ENCODE measurements at regions not wholly inside any gene's neighbourhood (a gene's known extent, or its start where the extent isn't known, plus 50 kb on each side); places are given as distances from the start of the nearest gene placed in this dataset.
A peak's percentile ranks its signal among the peaks of the same experiment; 100 is the strongest.

DNA sequence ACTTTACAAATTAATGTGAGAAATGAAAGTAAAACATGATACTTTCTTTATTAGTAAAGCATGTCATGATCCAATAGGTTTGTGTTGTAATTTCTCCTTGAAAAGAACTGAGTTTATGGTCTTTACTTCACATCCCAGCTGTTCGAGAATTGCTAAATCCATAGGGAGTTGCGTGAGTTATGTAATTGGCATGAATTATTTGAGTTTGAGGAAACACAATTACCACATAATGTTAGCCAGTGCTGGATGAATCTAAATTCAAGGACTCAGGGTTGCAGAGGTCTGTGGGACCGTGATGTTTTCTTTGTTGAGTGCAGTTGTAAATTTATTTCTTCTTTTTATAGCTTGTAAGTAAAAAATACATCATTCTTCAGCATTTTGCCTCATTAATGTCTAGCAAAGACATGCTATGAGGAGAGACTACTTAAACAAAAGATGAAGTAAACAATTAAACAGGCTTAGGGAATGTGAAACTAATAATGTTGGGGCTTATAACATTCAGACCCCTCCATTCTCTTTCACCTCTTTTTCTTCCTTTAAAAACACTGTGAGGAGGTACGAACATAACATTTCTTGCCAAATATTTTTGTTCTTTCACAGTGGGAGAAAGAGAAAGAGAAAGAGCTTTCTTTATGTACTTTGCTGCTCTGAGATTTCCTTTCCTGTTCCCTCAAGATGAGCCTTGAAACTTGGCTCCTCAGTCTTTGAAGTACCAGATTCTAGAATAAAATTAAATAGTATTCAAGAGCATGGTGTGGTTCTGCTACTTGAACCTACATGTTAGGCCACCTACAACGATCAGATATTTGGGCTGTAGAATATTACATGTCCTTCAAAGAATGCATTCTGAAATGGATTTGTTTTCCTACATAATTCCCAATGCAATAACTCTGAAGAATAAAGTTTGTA, 159.6 kb upstream of the ANK2 start:
- no peak for DNase-seq (ENCODE audit: extremely low read depth, low read depth, low spot score)

DNA sequence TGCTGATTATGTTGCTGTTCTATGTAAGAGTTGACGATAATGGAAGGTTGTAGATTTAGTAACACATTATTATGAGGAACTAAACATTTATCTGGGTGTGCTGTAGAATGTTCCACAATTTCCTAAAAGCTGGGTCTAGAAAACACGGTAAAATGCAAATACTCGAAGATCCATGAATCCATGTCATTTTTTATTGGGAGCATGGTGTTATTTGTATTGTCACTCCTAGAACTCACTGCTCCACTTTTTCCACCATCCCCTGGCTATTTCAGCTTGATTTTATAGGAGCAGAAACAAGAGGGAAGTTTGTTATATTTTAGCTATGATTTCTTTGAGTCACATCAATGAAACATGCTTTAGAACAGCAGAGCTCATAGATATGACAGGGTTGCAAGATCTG, 155.0 kb upstream of the ANK2 start:
- no peak for DNase-seq (ENCODE audit: extremely low read depth, low read depth, low spot score)

DNA sequence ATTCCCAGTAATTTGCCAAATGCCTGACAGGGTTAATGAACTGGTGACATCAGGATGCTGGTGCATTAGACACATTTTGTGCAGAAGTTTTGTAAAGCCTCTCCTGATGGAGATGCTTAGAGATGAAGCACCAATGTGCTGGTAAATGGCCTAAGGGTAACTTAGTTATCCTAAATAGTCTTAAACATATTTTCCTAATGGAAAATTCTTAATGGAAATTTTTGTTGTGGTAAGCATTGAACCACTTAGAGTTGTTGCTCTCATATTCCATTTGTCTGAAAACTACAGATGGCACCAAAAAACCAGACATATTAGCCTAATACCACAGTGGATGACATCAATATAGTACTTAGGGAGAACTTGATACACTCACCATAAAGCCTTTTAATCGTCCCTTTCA, 154.5 kb upstream of the ANK2 start:
- no peak for DNase-seq (ENCODE audit: extremely low read depth, low read depth, low spot score)

DNA sequence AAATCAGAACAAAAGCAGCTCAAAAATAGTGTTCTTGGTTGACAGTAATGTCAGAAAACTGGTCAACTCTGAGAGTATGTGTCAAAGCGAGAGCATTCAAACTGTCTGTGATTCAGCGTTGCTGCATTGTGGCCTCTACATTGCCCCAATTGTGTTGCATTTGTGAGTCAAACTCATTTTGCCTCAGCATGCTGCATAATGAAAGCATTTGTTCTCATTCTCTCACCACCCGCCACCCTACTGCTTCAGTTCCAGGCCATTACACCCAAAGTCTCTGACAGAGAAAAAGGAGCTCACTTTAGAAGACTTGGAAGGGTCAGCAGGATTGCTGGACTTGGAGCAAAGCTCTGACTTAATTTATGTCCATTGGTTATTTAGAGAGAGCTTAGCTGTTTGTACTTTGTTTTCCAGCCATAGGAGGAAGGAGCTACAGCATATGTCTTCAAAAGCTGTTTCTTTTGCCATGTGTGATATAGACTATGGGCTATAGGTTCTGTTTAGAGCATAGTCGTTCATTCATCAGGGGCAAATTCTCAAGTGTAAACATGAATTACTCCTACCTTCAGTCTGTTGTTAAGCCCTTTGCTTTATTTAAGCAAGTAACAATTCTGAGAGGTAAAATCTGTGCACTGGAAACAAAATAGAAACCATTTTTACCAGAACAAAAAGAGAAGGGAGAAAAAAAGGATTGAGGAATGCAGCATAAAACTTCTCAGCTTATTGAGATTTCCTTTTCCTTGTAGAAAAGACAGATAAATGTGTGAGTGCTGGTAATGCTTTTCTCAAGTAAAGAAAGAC, 153.4 kb upstream of the ANK2 start:
- DNase-seq (ENCODE audit: extremely low read depth, low read depth, low spot score): no peak

DNA sequence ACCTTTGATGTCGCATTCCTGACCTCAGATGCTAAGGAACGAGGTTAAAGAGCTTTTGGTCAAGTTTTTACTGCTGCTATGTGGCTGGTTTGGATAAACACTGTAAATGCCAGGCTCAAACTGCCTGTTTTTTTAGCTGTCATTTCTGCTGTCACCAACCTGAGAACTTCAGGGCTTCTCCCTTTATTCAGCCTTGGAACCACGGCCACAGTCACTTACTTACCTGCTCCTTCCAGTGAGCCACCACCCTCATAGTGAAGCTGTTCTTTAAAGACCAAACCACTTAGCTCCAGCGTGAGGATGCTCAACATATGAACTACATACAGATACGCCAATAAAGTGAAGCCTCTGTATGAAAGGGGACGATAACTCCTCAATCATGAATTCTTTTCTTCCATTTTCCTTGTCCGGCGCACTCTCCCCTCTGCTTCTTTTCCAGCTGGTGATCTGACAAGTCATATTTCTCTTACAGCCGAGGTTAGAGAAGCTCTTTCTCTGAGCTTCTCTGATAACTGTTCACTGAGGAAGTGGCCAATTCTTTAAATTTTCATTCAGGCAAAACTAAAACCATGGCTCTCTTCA, 152.8 kb upstream of the ANK2 start:
- DNase-seq (ENCODE audit: extremely low read depth, low read depth, low spot score): no peak

DNA sequence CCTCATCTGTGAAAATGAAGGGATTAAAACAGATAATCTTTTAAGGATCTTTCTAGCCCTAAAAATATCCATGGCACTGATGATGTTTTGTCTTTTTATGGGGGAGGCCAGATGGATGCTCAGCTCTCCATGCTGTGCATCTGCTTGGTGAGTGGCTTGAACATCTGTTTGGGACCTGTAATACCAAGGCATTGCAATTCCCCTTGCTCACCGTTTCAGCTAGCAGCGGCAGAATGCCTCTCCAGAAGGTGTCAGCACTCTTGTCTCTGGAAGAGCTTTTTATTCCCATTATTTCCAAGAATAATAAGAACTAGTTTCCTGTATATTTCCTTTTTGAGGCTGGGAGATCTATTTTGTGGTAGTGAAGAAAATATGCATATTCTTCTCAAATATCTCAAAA, 151.9 kb upstream of the ANK2 start:
- DNase-seq (ENCODE audit: extremely low read depth, low read depth, low spot score): no peak

DNA sequence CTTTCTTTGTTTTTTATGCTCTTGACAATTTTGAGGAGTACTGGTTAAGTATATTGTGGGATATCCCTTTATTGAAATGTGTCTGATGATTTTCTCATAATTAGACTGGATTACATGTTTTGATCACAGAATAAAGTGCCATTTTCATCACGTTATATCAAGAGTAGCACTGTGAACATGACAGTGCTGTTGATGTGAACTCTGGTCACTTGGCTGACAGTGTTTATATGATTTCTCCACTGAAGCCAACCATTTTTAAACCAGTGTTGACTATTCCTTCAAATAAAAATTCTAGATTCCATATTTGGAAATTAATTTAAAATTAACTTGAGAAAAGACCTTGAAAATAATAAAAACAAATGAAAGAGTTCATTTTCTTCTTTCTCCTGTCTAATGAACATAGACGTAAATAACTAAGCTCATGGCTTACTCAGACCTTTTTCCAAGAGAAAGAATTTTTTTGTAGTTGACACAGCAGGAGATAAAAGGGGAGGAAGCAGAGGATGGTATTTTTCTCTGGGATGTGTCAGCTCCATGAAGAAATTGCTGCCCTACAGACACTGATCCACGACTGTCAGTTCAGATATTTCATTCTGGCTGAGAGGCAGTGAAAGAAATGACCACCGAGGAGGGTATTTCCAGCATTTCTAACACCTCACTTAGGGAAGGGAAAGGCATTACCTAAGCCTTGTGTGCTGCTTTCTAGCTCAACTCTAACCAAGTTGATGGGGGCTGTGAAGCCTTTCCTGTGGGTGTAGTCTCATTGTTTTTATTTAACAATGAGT, 150.9 kb upstream of the ANK2 start:
- no peak for DNase-seq (ENCODE audit: extremely low read depth, low read depth, low spot score)

DNA sequence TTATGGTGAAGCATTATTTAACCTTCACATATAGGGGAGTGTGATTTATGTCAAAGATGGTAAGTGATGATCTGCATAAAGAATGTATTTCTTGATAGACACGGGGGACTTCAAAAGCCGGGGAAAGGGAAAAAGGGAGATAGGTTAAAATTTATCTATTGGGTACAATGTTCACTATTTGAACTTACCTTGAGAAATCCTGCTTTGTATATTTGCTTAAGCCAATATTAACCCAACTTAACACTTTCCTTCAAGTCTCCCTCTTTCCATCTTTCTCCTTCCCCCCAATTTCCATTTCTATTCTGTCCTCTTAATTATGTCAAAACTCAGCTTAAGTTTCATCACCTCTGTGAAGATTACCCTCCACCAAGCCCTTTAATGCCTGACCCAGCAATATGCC, 149.0 kb upstream of the ANK2 start:
- DNase-seq (ENCODE audit: extremely low read depth, low read depth, low spot score): no peak

DNA sequence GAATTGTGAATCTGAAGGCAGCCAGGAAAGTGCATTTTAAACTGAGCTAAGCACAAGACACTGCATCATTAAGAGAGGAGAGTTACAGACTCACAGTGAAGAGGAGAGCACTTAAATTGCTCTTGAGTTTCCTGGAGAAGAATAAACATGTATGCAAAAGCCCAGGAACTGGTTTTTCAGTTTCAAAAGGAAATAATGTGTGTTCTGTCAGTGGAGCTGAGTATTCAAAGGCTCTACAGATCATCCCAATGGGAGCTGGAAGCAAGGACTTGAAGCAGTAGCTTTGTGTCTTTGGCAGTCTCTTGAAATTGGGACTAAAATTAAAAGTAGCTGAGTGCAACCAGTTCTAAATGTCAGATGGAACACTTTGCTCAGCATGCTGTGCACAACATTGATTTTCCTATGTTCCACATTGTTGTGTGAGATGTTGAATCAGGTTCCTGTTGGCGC, 147.5 kb upstream of the ANK2 start:
- no peak for DNase-seq (ENCODE audit: extremely low read depth, low read depth, low spot score)

DNA sequence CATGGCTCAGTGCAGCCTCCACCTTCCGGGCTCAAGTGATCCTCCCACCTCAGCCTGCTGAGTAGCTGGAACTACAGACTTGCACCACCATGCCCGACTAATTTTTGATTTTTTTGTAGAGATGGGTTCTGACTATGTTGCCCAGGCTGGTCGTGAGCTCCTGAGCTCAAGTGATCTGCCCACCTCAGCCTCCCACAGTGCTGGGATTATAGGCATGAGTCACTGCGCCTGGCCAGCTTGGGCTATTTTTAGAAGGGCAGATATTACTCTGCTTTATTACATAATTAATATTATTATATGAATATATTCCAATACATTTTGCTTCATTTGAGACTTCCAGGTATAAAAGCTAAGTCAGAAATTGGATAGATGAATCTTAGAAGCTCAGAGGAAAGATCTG, 143.7 kb upstream of the ANK2 start:
- no peak for DNase-seq (ENCODE audit: extremely low read depth, low read depth, low spot score)

DNA sequence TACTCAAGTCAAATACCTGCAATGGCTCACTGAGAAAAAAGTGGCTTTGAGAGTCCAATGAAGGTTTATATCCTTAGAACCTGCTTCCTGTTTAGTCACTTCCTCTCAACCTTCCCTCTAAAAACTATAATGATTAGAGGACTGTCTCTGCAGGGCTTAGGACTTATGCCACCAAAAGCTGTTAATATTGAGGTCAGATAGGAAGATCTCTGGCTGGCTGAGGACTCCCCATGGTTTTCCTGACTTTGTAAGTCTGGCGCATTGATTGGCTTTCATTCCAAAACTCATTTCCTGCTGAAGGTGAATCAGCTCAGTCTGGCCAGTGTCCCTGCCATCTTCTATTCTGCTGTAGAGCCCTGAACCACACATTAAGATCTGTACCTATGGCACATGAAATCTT, 140.9 kb upstream of the ANK2 start:
- DNase-seq (ENCODE audit: extremely low read depth, low read depth, low spot score): no peak

DNA sequence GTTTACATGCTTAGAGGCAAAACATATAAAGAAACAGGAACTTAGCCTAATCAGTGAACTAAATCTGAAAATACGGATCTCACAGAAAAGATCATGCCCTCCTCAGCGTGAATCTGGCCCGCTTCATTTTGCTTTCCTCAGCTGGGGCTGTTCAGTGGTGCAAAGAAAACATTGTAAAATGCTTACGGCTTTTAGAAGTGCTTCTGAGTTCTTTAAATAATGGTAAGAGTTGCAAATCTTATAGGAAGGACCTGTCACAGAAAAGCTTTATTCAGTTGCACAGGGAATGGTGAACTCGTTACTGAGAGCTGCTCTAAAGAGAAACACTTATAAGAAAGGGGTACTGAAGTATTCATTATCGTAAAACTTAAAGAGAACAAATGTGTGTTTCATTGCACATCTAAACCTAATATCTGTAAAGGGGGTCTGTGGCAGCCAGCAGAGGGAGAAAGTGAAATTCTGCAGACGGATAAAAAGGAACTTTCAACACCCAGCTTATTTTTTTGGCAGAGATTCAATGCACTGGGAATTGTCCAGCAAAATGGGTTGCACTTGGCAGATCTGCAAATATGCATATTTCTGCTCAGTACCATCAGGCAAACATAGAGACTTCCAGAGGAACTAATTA, 139.2 kb upstream of the ANK2 start:
- no peak for DNase-seq (ENCODE audit: extremely low read depth, low read depth, low spot score)

DNA sequence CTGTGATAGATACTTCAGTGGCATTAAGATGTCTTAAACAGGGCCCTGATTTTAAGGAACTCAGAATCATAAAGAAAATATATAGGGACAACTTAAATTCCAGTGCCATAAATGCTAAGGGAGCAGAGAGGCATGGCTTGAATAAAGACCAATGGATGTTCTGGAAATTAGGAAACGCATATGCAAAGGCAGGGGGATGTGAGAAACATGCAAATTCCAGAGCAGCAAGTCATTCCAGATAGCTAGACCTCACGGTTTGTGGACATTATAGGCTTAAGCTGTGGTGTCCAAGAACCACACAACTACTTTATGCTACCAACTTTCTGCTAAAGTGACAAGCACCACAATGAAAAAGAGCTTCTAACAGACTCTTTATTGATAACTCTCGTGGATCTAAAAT, 132.6 kb upstream of the ANK2 start:
- DNase-seq (ENCODE audit: extremely low read depth, low read depth, low spot score): no peak

DNA sequence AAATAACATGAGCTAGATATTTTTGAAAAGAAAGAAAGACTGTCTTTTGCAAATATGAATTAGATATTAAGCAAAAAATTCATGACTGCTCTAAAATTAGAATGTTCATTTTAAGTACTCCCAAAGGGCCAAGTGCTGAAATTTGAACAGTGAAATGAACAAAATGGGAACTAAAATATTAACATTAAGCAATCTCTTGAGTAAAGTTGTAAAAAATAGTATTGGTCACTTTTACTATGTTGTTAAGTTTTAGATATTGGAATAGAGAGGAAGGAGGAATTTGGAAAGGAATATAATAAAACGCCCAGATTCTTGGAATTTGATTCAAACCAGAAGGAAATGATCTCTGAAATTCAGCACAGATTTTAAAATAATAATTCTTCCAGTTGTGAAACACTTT, 125.9 kb upstream of the ANK2 start:
- no peak for DNase-seq (ENCODE audit: extremely low read depth, low read depth, low spot score)

DNA sequence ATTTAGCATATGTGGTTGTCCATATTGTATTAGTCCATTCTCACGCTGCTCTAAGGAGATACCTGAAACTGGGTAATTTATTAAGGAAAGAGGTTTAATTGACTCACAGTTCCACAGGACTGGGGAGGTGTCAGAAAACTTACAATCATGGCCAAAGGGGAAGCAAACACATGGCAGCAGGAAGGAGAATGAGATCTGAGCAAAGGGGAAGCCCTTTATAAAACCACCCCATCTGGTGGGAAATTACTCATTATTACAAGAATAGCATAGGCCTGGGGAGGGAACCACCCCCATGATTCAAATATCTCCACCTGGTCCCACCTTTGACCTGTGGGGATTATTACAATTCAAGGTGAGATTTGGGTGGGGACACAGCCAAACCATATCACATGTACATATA, 122.6 kb upstream of the ANK2 start:
- DNase-seq (ENCODE audit: extremely low read depth, low read depth, low spot score): no peak

DNA sequence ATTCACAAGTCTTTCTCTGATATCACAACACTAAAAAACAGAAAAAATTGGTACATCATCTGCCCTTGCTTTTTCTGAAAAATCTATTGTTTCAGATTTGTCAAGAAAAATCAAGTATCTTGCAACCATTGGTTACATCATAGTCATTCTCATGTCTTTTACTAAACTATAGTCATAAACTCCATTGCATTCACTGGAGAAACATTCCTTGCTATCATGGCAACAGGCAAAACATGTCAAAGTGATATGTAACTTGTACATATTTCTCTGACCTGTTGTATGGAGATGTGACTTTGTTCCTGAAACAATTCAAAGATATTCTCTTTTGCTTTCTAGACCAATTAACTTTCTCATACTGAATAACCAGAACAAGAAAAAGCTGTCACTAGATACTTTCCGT, 121.9 kb upstream of the ANK2 start:
- DNase-seq (ENCODE audit: extremely low read depth, low read depth, low spot score): no peak

DNA sequence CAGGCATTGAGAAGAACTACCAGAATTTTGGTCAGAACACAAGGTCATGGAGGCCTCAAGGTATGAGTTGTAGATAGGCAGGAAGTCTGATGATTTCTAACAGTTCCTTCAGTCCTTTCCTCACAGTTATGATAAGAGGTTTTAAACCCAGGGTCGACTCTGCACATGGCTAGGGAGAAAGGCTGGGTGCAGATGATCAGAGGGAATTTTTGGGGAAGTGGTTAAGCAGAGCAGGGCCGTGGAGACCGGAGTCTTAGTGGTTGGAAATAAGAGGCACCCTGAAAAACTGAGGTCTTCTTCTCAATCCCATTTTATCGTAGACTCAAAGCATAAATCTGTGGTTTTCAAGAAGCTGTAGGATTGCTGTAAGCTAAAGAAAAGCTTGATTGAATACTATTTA, 118.5 kb upstream of the ANK2 start:
- DNase-seq (ENCODE audit: extremely low read depth, low read depth, low spot score): no peak

DNA sequence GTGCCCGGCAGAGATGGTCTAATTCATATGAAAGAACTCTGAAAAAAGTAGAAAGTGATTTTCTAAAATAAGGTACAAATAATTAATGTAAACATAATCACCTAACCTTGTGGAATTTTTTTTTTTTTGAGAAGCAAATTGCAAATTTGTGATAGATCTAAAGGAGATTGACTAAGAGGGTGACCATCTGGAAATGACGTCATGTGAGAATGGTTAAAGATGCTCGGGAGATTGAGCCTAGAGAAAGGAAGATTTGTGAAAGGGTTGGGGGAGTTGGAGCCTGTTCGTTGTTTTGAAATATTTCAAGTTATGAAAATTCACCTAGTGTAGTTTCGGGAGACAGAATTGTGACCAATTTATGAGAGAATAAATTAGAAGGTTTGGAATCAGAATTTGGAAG, 115.7 kb upstream of the ANK2 start:
- DNase-seq (ENCODE audit: extremely low read depth, low read depth, low spot score): no peak

DNA sequence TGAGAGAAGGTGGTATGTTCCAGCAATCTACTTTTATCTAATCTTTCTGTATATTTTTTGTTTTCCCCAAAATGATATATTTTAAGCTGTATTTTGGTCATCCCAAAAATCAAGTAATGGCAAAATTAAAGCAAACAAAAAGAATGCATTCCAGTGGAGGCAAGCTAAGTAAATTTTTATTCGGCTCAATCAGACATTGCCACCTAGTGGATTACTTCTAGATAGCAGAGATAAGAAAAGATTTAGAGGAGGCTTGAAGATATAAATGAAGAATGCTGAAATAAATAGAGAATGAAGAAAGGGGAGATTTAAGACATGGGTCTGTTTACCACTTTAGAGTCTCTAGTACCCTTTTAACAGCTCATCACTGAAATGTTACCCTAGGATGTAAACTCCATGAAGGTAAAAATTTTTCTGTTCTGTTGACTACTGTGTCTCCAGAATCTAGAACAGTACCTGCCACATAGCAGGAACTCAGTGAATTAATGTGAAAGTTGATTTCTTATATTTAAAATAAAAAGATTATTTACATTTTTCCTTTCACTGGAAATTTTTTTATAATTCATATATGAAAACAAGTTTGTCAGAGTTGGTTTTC, 110.9 kb upstream of the ANK2 start:
- DNase-seq (ENCODE audit: extremely low read depth, low read depth, low spot score): peak; percentile 23

DNA sequence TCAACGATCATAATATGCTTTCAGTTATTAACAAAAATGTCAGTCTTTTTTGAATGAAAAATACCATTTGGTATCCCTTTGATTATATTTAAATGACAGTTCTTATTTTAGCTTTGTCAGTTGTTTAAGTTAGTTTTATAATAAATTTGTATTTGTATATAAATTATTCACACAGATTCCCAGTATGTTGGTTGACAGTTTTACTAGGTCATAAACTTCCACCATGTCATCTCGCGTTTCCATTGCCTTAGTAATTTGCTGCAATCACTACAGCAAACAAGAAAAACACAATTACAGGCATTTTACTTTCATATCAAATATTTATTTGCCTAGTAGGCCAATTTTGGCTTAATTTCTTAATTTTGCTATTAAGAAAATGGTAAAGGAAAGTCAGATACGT, 109.6 kb upstream of the ANK2 start:
- no peak for DNase-seq (ENCODE audit: extremely low read depth, low read depth, low spot score)
